ENCODE measurements at regions not wholly inside any gene's neighbourhood (a gene's known extent, or its start where the extent isn't known, plus 50 kb on each side); places are given as distances from the start of the nearest gene placed in this dataset.

DNA sequence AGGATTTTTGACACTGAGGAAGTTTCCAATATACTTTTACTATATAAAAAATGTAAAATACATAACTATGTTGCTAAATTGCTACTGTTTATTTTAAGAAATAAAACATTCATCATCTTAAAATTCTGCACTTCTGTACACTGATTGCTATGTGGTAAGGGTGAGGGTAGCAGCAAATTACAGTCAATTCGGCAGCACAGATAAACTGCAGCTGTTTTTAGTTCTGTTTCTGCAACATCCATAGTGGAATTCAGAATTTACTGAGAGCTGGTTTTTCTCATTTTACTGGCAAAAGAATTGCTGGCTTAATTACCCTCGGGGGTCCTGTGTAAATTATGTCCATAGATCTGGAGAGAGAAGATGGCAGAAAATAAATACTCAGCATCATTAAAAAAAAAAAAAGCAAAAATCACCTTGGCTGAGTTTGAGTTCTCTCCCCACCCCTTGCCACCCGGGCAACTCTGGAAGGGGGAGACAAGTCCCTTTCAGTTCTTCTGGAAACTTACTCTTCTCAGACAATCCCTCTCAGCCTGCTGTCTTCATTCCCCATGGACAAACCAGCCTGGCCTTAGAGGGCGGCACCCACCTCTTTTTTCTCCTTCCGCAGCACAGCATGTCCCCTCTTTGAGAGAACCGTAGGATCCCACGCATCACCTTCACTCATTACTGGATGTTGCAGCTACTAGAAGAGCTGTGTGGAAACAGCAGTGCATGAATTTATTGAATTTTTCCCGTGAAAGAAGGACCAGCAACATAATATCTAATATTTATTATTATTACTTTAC, 501.1 kb upstream of the CELF2 start:
- no peak for DNase-seq (ENCODE audit: low read depth in 2 of 2, low spot score in 1 of 2)

DNA sequence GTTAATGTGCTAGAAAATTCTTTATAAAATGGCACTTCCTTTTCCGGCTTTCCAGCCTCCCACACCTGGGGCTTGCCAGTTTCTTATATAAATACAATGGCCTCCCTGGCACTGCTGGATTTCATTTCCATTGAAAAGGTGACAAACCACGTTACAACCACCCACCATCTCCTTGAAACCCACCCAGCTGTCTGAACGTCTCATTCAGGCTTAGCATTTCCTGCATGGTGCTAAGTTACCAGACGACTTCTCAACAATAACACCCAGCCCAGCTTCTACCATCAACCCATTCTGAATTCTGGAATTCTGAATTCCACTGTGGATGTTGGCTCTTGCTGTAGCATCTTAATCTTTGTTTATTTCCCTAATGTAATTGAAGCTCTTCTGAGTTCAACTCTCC, 499.8 kb upstream of the CELF2 start:
- no peak for DNase-seq (ENCODE audit: low read depth in 2 of 2, low spot score in 1 of 2)

DNA sequence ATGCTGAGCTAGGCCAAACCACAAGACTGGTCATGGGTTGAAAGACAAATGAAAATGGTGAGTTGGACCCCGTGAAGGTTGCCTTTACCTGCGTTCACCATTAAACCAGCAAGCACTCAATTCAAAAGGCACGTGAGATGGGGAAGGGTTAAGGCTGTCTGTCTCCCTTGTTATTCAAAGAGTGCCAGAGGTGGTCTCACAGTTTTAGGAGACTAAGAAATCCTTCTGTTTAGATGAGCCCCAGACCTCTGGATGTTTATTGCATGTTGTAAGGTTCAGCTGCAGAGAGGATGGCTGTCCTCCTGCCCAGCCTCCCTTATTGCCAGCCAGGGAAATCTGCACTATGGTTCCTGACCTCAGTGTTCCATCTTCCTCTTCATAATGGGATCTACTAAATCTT, 498.0 kb upstream of the CELF2 start:
- DNase-seq (ENCODE audit: low read depth in 2 of 2, low spot score in 1 of 2): no peak

DNA sequence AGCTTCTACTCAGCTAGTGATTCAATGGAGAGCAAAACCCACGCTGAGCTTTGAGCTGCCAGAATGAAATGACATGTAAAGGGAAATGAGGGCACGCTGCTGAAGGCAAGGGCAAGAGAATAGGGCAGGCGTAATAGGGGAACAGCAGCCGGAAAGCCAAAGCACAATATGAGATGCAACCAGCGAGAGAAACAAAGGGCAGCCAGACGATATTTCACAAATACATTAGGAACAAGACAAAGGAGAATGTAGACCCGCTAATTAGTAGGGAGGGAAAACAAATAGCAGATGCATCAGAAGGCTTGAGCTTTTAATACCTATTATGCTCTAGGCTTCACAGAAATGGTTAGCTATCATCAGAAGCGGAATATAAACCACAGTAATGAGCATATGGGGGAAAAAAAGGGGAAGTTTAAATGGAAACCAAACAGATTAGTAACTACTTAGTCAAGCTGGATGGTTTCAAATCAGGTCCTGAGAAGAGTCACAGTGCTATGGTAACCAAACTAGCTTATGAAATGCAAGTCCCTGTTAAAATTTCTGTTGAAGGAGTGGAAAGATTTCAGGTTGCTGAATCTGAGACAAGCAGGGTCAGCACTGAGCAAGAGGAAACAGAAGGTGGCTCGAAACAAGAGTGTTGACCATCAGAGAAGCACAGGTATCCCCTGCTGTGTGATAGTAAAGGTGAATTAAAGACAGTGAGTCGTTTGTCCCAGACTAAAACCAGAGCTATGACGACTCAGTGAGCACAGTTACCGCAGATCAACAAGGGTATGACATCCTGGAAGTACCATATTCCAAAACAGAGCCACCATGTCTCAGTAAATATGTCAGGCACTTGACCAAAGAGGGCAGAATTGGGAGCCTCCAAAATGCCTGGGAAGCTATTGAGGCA, 496.9 kb upstream of the CELF2 start:
- no peak for DNase-seq (ENCODE audit: low read depth in 2 of 2, low spot score in 1 of 2)

DNA sequence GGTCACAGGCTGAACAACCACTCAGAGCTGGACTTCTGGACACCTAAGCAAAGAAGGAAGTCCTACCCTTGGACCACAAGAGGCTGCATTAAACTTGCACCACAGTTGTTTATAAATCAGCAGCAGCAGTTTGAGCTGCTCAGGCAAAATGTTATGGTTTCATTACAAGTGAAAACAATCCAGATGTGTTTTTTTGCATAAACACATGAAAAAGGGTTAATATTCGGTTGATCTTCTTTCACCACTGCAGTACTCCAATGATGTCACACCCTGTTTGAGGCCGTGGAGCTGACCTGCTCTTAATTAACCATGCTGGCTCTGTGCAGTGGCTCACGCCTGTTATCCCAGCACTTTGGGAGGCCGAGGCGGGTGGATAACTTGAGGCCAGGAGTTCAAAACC, 490.8 kb upstream of the CELF2 start:
- DNase-seq (ENCODE audit: low read depth in 2 of 2, low spot score in 1 of 2): no peak

DNA sequence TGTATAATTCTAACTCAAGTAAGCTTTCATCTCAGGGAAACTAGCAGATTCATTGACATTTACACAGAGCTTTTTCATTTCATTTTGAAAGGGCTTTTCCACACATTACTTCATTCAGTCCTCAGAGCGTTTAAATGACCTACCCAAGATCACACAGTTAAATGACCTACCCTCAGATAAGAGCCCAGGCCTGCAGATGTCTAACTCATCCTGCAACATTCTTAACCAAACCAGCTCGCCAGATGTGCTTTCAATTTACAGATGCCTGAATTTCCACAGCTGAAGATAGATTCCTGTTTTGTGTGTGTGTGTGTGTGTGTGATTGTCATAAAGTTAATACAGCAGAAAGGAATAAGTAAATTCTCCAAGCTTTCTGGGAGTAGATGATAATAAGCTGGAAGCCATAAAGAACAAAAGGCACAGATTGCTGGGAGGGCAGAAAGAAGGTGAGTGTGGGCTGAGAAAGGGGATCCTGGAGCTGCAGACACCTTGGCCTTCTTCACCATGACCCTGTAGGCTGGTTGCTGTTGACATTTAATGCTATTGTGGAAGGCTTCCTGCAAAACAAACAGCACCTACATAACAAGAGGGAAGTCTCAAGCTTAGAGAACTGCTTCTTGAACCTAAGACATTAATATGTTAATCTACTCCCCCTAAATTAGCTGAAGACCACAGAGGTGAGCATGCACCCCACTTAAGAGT, 489.7 kb upstream of the CELF2 start:
- no peak for DNase-seq (ENCODE audit: low read depth in 2 of 2, low spot score in 1 of 2)

DNA sequence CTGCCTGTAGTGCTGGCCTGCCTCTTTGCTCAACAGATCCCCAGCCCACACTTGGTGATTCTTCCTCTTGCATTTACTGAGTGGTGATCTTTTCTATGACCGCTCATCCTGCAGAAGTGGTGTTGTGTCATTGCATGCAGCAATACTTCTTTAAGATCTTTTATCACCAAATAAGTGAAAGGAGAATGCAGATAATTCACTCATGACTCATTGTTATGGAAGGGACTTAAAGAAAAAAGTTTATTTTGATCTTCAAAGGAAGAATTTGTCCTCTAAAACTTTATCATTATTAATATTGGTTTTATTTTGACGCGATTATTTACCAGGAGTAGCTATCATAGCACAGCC, 489.1 kb upstream of the CELF2 start:
- no peak for DNase-seq (ENCODE audit: low read depth in 2 of 2, low spot score in 1 of 2)

DNA sequence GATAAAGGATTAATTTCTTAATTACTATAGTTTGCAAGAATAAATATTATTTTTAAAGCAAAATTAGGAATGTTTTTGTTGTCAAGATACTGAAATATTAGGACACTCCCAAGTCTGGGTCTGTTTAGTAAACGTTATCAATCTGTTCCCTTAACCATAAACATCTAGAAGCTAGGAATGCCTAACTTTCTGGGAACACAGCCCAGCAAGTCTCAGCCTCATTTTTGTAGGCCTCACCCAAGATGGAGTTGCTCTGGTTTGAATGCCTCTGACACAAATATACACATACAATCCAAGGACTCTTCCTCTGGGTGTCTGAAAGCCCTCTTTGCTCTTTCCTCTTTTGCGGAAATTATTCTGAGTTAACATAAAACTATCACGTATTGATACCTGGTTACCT, 487.4 kb upstream of the CELF2 start:
- DNase-seq (ENCODE audit: low read depth in 2 of 2, low spot score in 1 of 2): no peak

DNA sequence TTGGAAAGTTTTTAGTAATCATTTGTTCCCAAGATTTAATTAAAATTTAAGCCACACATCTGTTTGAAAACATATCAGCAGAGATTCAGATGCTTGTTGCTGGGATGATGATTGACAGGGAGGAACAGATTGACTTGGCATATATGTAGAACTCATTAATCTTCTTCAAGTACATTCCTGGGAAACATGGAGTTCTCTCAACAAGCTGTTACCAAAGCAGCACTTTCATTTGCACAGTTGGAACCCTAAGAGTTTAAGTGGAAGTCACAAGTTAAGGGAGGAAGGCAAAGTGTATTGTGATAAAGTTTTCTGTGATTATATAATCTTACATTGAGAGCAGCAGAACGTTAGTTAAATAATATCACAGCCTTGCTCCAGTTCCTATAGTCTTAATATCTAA, 485.4 kb upstream of the CELF2 start:
- no peak for DNase-seq (ENCODE audit: low read depth in 2 of 2, low spot score in 1 of 2)

DNA sequence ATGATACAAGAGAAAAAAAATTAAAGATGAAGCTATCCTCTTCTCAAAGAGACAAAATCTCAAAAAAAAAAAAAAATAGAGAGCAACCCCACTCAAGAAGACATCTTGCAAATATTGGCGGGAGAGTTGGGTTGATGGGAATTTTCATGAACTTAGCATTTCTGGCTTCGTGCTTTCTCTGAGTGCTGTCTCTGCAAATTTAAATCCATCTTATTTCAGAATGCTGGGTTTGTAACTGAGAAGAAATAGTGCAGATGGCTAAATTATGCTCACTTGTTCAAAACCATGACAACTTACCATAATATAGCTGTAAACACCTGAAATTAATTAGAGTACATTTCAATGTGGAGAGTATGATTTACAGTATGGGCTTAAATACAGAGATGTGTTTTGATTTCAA, 484.8 kb upstream of the CELF2 start:
- no peak for DNase-seq (ENCODE audit: low read depth in 2 of 2, low spot score in 1 of 2)

DNA sequence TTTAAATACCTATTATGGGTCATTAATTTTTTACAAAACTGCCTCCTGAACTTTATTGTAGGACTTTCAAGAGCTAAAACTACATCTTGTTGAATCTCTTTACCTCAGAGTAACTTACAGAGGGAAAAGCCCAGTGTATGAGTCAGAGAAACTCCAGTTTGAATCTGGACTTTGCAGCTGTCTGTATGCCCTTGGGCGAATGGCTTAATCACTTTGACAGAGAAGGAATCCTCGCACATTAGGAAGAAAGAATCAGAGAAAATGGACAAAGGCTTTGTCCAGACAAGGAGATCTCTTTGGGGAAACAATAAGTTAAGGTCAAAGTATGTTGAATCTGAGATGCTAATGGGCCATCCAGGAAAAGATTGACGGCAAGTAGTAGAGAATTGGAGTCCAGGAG, 484.2 kb upstream of the CELF2 start:
- no peak for DNase-seq (ENCODE audit: low read depth in 2 of 2, low spot score in 1 of 2)

DNA sequence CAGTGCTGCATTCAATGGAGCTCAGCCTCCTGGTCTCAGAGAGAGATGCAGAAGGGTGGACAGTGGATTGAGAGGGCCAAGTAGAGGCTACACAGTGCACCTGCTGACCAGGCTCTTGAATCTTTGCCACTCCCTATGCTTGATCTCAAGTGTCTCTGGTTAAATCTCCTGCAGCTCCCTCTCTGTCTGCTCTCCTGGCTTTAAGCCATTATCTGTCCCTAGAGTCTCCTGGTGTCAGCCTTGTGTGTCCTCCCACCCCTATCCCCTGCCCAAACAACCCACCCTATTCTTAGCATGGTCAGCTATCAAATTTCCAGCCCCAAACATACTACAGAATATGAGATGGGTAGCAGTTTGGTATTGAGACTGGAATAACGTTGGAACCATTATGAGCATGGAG, 479.3 kb upstream of the CELF2 start:
- DNase-seq (ENCODE audit: low read depth in 2 of 2, low spot score in 1 of 2): no peak

DNA sequence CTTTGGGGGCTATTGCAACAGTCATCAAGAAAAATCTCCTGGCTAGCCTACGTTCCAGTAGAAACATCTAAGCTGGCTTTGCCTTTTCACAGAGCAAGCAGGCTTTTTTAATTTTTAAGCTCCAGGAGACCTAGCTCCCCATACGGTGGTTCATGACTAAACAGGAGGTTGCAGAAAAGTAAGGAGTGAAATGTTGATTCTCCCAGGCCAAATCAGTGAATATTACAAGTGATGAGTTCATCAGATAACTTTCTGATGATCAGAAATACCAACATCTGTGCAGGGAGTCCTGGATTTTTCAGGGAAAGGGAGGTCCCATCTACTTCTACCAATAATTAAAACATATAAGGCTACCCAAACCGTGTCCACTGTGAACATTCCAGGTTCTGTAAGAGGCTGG, 477.3 kb upstream of the CELF2 start:
- DNase-seq (ENCODE audit: low read depth in 2 of 2, low spot score in 1 of 2): no peak

DNA sequence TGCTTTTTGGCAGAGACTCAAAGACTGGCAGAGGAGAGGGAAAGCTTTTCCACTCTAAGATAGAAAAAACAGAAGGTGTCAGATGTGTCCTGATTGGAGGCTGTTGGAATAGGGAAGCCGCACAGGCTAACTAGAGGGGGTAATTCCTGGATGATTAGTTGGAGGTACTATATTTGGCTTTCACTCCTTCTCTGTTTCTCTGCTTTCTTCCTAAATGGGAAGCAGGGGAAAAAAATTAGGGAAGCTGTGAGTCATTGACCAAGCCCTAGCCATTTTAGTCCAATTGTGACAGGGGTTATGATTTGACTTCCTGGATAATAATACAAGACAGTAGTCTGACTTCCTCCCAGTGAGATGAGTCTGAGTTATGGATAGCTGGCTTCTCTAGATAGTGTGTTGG, 475.2 kb upstream of the CELF2 start:
- DNase-seq (ENCODE audit: low read depth in 2 of 2, low spot score in 1 of 2): no peak

DNA sequence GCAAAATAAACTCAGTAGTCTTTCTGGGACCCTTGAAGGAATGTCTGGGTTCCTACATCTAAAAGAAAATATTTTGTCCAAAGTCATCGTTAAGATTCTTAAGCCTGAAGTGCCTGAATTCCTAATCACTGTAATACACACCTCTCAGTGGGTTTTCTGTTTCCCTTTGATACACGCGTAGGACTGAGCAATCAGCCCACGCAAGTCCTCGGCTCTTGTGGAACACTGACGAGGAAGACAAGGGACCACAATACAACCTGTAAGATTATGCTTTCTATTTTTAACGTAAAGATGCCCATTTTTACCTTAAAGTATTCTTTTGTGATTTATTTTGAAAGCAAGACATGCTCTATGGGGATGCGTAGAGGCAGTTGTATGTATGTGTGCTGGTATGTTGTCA, 472.8 kb upstream of the CELF2 start:
- no peak for DNase-seq (ENCODE audit: low read depth in 2 of 2, low spot score in 1 of 2)

DNA sequence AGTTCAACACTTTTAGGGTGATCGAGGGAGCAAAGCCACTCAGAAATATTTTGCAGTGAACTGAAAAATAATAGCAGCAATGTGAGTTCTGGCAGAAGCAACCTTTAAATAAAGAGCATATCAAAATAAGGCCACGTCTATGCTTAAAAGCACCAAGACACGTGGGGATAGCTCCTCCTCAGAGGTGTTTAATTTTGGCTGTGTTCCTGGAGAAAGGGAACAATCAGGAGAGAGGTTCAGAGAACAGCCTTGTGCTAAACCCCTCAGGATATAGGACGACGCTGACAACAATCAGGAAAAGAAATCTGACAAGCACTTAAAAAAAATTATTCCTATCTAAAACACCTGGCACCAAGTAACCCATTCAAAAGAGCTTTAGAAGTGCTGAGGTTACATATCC, 471.9 kb upstream of the CELF2 start:
- no peak for DNase-seq (ENCODE audit: low read depth in 2 of 2, low spot score in 1 of 2)

DNA sequence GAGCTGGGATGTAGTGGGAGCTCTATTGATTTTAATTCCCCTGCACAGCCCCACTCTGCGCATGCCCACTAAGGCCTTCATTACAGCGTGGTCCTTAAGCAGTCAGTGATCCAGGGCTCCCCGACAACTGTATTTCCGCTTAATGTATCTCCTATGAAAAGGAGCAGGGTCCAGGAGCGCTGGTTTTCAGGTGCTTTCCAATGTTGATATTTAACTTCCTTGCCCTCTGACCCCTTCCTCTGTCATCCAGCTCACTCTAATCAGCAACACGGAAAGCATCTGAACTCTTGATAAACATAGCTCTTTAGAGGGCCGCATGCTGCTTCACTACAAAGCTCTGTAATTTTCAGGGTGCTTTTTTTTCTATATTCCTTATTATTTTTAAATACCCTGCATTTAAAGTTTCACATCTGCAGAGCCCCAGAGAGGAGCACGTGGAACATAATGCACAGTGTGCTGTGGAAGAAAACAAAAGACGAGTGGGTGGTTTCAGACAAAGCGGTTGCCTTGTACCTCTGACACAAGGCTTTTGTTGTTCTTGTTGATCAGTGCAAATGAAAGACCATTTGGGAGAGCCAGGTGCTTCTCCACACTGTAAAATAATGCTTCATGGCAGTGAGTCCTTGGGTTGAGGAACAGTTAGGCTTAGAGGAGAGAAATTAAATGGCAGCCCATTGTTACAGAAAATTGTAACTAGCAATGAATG, 465.9 kb upstream of the CELF2 start:
- DNase-seq (ENCODE audit: low read depth in 2 of 2, low spot score in 1 of 2): no peak

DNA sequence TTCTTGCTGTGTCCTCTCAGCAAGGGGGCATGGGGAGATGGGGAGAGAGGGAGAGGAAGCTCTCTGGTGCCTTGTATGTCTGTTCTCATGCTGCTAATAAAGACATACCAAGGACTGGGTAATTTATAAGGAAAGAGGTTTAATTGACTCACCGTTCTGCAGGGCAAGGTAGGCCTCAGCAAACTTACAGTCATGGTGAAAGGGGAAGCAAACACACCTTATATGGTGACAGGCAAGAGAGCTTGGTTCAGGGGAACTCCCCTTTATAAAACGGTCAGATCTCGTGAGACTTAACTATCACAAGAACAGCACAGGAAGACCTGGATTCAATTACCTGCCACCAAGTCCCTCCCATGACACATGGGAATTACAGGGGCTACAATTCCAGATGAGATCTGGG, 464.7 kb upstream of the CELF2 start:
- DNase-seq (ENCODE audit: low read depth in 2 of 2, low spot score in 1 of 2): no peak

DNA sequence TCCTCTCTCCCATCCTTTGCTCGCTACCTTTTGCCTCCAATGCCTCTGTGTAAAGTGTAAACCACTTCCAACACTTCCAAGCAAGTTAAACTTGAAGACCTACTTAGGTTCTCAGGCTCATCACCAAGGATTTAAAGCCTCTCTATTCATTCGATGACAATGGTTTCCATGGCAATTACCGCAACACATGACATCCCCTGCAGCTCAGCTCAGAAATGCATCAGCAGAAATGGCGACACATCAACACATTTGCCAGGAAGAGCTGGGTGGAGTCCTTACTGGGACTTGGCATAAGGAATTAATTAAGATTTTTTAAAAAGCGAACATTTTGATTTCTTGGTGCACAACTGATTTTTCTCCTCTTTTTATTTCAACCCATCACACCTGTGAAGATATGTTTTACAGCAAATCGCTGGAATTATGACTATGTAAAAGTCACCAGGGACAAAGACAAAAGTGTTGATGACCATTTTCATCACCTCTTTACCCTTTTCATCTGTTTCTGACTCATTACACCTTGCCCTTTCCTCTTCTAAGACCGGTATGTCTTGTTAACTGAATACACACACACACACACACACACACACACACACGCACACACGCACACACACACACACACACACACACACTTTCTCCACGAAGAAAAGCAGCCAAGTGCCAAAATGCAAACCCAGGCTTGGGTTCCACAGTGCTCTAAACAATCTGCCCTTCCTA, 453.4 kb upstream of the CELF2 start:
- DNase-seq (ENCODE audit: low read depth in 2 of 2, low spot score in 1 of 2): no peak

DNA sequence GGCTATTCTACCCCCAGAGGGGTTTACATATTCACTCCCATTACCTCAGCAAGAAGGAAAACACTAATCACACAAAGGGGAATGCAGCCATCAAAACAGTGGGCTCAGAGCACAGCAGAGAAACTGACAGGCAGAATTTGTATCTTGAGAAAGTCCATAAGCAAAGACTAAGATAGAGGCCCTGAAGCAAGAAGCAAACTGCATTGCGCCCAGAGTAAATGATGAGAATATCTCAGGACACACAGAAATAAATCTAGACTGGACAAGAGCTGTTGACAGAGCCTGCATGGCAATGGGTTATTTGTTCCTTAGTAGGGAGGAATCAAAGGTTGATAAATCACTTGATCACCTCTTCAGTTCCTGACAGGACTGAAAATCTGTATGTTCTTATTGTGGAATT, 440.7 kb upstream of the CELF2 start:
- no peak for DNase-seq (ENCODE audit: low read depth in 2 of 2, low spot score in 1 of 2)

DNA sequence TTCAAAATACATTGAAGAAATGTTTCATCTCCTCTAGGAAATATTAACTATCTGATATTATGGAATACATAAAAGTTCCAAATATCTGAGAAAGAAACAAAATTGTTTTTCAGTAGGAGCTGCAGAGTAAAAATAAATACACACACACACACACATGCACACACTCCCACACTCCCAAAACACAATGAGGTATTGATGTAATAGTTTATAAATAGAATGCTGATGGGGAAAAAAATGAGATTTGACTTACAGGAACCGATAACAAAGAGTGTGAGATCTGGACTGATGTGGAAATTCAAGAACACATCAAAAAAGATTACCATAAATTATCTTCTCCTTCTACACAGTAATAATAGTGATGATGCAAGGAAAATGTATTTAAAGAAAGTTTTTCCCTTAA, 438.0 kb upstream of the CELF2 start:
- DNase-seq (ENCODE audit: low read depth in 2 of 2, low spot score in 1 of 2): no peak
